ENCODE measurements at regions not wholly inside any gene's neighbourhood (a gene's known extent, or its start where the extent isn't known, plus 50 kb on each side); places are given as distances from the start of the nearest gene placed in this dataset.

- Mint-ChIP-seq H3K36me3 (no peaks in the 10 kb centered on the region), H3K27ac (no peak overlapping the region), H3K27me3 (peaks cover 37% of the 10 kb centered on the region), H3K9me3 (no peaks in the 10 kb centered on the region), H3K4me3 (no peak overlapping the region), H3K4me1 (peaks cover 14% of the 10 kb centered on the region)
- ATAC-seq: no peak
These were observed 220.0 kb upstream of the TANK start for GRCh38 chr2:160940271-160940670.

GRCh38 chr2:160940699-160941098, 219.5 kb upstream of the TANK start:
- no peak overlapping the region for H3K4me3 Mint-ChIP-seq
- H3K4me1 Mint-ChIP-seq: peaks cover 14% of the 10 kb centered on the region
- H3K27me3 Mint-ChIP-seq: peaks cover 37% of the 10 kb centered on the region
- H3K36me3 Mint-ChIP-seq: no peaks in the 10 kb centered on the region
- no peaks in the 10 kb centered on the region for H3K9me3 Mint-ChIP-seq
- H3K27ac Mint-ChIP-seq: no peak overlapping the region
- ATAC-seq: no peak

- Mint-ChIP-seq H3K4me3 (no peak overlapping the region), H3K4me1 (peaks cover 14% of the 10 kb centered on the region), H3K27ac (no peak overlapping the region), H3K9me3 (no peaks in the 10 kb centered on the region), H3K36me3 (no peaks in the 10 kb centered on the region), H3K27me3 (peaks cover 37% of the 10 kb centered on the region)
- ATAC-seq: no peak
These were observed 218.9 kb upstream of the TANK start for GRCh38 chr2:160941290-160941846.

- H3K9me3 Mint-ChIP-seq: no peaks in the 10 kb centered on the region
- H3K27me3 Mint-ChIP-seq: peaks cover 29% of the 10 kb centered on the region
- ATAC-seq: no peak
- H3K4me3 Mint-ChIP-seq: no peak overlapping the region
- H3K4me1 Mint-ChIP-seq: peaks cover 14% of the 10 kb centered on the region
- no peaks in the 10 kb centered on the region for H3K36me3 Mint-ChIP-seq
- no peak overlapping the region for H3K27ac Mint-ChIP-seq
These were observed 217.6 kb upstream of the TANK start for GRCh38 chr2:160942476-160943142.

- no peak for ATAC-seq
- Mint-ChIP-seq H3K4me3 (no peak overlapping the region), H3K27me3 (peaks cover 22% of the 10 kb centered on the region), H3K27ac (no peak overlapping the region), H3K9me3 (no peaks in the 10 kb centered on the region), H3K4me1 (peaks cover 14% of the 10 kb centered on the region), H3K36me3 (no peaks in the 10 kb centered on the region)
These were observed 216.8 kb upstream of the TANK start for GRCh38 chr2:160943414-160943813.

GRCh38 chr2:160952464-160953254, 207.6 kb upstream of the TANK start:
- Mint-ChIP-seq H3K4me1 (no peaks in the 10 kb centered on the region), H3K27me3 (peaks cover 10% of the 10 kb centered on the region), H3K36me3 (no peaks in the 10 kb centered on the region), H3K9me3 (no peaks in the 10 kb centered on the region), H3K4me3 (no peak overlapping the region), H3K27ac (no peak overlapping the region)
- ATAC-seq: no peak

- no peak for ATAC-seq
- Mint-ChIP-seq H3K27me3 (peaks cover 19% of the 10 kb centered on the region), H3K27ac (no peak overlapping the region)
These were observed 204.7 kb upstream of the TANK start for GRCh38 chr2:160955578-160955977.

GRCh38 chr2:160956243-160956802, 203.9 kb upstream of the TANK start:
- Mint-ChIP-seq H3K4me1 (no peaks in the 10 kb centered on the region), H3K27ac (no peak overlapping the region), H3K27me3 (peaks cover 24% of the 10 kb centered on the region), H3K4me3 (no peak overlapping the region), H3K36me3 (no peaks in the 10 kb centered on the region), H3K9me3 (no peaks in the 10 kb centered on the region)
- ATAC-seq: no peak

More at GRCh38 chr2:160955578-160955977, 204.7 kb upstream of the TANK start:
- H3K9me3 Mint-ChIP-seq: no peaks in the 10 kb centered on the region
- no peaks in the 10 kb centered on the region for H3K36me3 Mint-ChIP-seq
- no peak overlapping the region for H3K4me3 Mint-ChIP-seq
- no peaks in the 10 kb centered on the region for H3K4me1 Mint-ChIP-seq

- Mint-ChIP-seq H3K27me3 (peaks cover 21% of the 10 kb centered on the region), H3K36me3 (no peaks in the 10 kb centered on the region), H3K4me1 (no peaks in the 10 kb centered on the region), H3K9me3 (no peaks in the 10 kb centered on the region), H3K4me3 (no peak overlapping the region), H3K27ac (no peak overlapping the region)
- ATAC-seq: no peak
These were observed 196.3 kb upstream of the TANK start for GRCh38 chr2:160963957-160964356.

- H3K36me3 Mint-ChIP-seq: no peaks in the 10 kb centered on the region
- H3K27me3 Mint-ChIP-seq: peaks cover 6% of the 10 kb centered on the region
- no peaks in the 10 kb centered on the region for H3K4me1 Mint-ChIP-seq
- H3K9me3 Mint-ChIP-seq: no peaks in the 10 kb centered on the region
- no peak overlapping the region for H3K27ac Mint-ChIP-seq
- ATAC-seq: no peak
- H3K4me3 Mint-ChIP-seq: no peak overlapping the region
These were observed 192.7 kb upstream of the TANK start for GRCh38 chr2:160967523-160967922.

GRCh38 chr2:160968183-160968582, 192.0 kb upstream of the TANK start:
- no peaks in the 10 kb centered on the region for H3K36me3 Mint-ChIP-seq
- no peak for ATAC-seq
- H3K9me3 Mint-ChIP-seq: no peaks in the 10 kb centered on the region
- H3K4me3 Mint-ChIP-seq: no peak overlapping the region
- H3K27me3 Mint-ChIP-seq: peaks cover 6% of the 10 kb centered on the region
- no peaks in the 10 kb centered on the region for H3K4me1 Mint-ChIP-seq
- H3K27ac Mint-ChIP-seq: no peak overlapping the region

GRCh38 chr2:160970052-160970965, 189.9 kb upstream of the TANK start:
- Mint-ChIP-seq H3K9me3 (no peaks in the 10 kb centered on the region), H3K36me3 (no peaks in the 10 kb centered on the region), H3K4me1 (no peaks in the 10 kb centered on the region), H3K4me3 (no peak overlapping the region), H3K27ac (no peak overlapping the region), H3K27me3 (peaks cover 6% of the 10 kb centered on the region)
- no peak for ATAC-seq

- Mint-ChIP-seq H3K27me3 (peaks cover 3% of the 10 kb centered on the region), H3K9me3 (no peaks in the 10 kb centered on the region), H3K4me1 (no peaks in the 10 kb centered on the region), H3K36me3 (no peaks in the 10 kb centered on the region), H3K4me3 (no peak overlapping the region), H3K27ac (no peak overlapping the region)
- no peak for ATAC-seq
These were observed 186.2 kb upstream of the TANK start for GRCh38 chr2:160973991-160974390.

- H3K27me3 Mint-ChIP-seq: peaks cover 7% of the 10 kb centered on the region
- no peaks in the 10 kb centered on the region for H3K9me3 Mint-ChIP-seq
- H3K4me3 Mint-ChIP-seq: no peak overlapping the region
- H3K27ac Mint-ChIP-seq: no peak overlapping the region
- no peak for ATAC-seq
- H3K4me1 Mint-ChIP-seq: no peaks in the 10 kb centered on the region
- no peaks in the 10 kb centered on the region for H3K36me3 Mint-ChIP-seq
These were observed 185.4 kb upstream of the TANK start for GRCh38 chr2:160974803-160975202.

- Mint-ChIP-seq H3K36me3 (no peaks in the 10 kb centered on the region), H3K4me3 (no peak overlapping the region)
- ATAC-seq: no peak
These were observed 183.4 kb upstream of the TANK start for GRCh38 chr2:160976797-160977196.

More at GRCh38 chr2:160976797-160977196, 183.4 kb upstream of the TANK start:
- Mint-ChIP-seq H3K27ac (no peak overlapping the region), H3K9me3 (no peaks in the 10 kb centered on the region), H3K27me3 (peaks cover 15% of the 10 kb centered on the region), H3K4me1 (no peaks in the 10 kb centered on the region)

All from stimulated activated memory B cell treated with anti-CD40 and anti-IgM and Interleukin-4, amounts not matched to agents 10 μg/mL and 1 μg/mL and 100 μg/mL, for 72 hours (primary cell).